Esophagus squamous epithelium (tissue), 5 donors: ENCODE measurements at regions not wholly inside any gene's neighbourhood (a gene's known extent, or its start where the extent isn't known, plus 50 kb on each side); places are given as distances from the start of the nearest gene placed in this dataset.
A peak's percentile ranks its signal among the peaks of the same experiment; 100 is the strongest.

Source experiments
- DNase-seq: peaks from one replicate; lab custom pipeline; 2025; lab: John Stamatoyannopoulos, UW
- H3K27ac ChIP-seq, 4 donors: fragments of 200-600 bp; sonication (generic); one replicate each; pipeline ENCODE4 v1.5.1; 2016 to 2019; ENCODE audit warnings: mild to moderate bottlenecking in 1 of 4
- H3K27me3 ChIP-seq, 4 donors: fragments of 200-600 bp; sonication (generic); 1 replicate in 3 of 4; 2 replicates in 1 of 4; pipeline versions ENCODE4 v1.5.1 to v1.6.0; 2017 to 2021; ENCODE audit warnings: antibody characterized with exemption in 1 of 4
- H3K36me3 ChIP-seq, 3 donors: fragments of 200-600 bp; sonication (generic); one replicate each; pipeline ENCODE4 v1.5.1; 2016 to 2019
- H3K4me1 ChIP-seq, 3 donors: fragments of 200-600 bp; sonication (generic); one replicate each; pipeline ENCODE4 v1.5.1; 2017 to 2019
- H3K4me3 ChIP-seq, 4 donors: fragments of 200-600 bp; sonication (generic); 1 replicate in 3 of 4; 2 replicates in 1 of 4; pipeline ENCODE4 v1.5.1; 2016 to 2019; ENCODE audit warnings: mild to moderate bottlenecking in 2 of 4, moderate library complexity in 1 of 4
- H3K9me3 ChIP-seq, 3 donors: fragments of 200-600 bp; sonication (generic); one replicate each; pipeline ENCODE4 v1.5.1; 2016 to 2019
- CTCF ChIP-seq, 6 experiments: fragments of 450-650 bp in 4 of 6; fragments of 200-600 bp in 2 of 6; sonication (generic) in 2 of 6; IDR thresholded peaks; one replicate each; pipeline ENCODE4 v1.5.1; 2016 to 2019; ENCODE audit warnings: antibody characterized with exemption in 6 of 6, mild to moderate bottlenecking in 4 of 6, moderate library complexity in 4 of 6
- POLR2A ChIP-seq, 4 donors: fragments of 450-650 bp; IDR thresholded peaks; one replicate each; pipeline ENCODE4 v1.6.1; 2017; ENCODE audit warnings: antibody characterized with exemption in 4 of 4, mild to moderate bottlenecking in 4 of 4, moderate library complexity in 3 of 4
- WGBS, 2 donors: methylation state at CpG; one replicate each; pipeline ENCODE4 v1.1.5; 2018; 5-methylcytosine and 5-hydroxymethylcytosine counted together
- intact Hi-C: fragments of 100-400 bp; cut with DNase I; formaldehyde crosslinking; loops from one replicate; pipeline ENCODE4 v1.15.0; 2022
- donor health status: DM: yes; HTN: yes; CAD: no.

- Histone ChIP-seq H3K27me3 (no peaks in the 10 kb centered on the region), H3K9me3 (no peaks in the 10 kb centered on the region), H3K4me1 (no peaks in the 10 kb centered on the region), H3K36me3 (no peaks in the 10 kb centered on the region), H3K27ac (no peak overlapping the region), H3K4me3 (no peak overlapping the region)
- DNase-seq = no peak
- intact Hi-C loops = no loop called here
- 89 to 90% methylated on average over 5 to 9 of the region's 12 CpGs for WGBS, 2 donors
- TF ChIP-seq POLR2A (IDR thresholded peaks at IDR 0.05) = no peak
- no peak for TF ChIP-seq CTCF (IDR thresholded peaks at IDR 0.05)
These were observed 572.4 kb upstream of the NCAM2 start for GRCh38 chr21:20425856-20426255.

GRCh38 chr21:20440338-20440737 is 557.9 kb upstream of the NCAM2 start:
- Histone ChIP-seq H3K4me3 (no peak overlapping the region), H3K9me3 (no peaks in the 10 kb centered on the region), H3K4me1 (no peaks in the 10 kb centered on the region), H3K36me3 (no peaks in the 10 kb centered on the region), H3K27ac (no peak overlapping the region), H3K27me3 (no peaks in the 10 kb centered on the region)
- TF ChIP-seq POLR2A (IDR thresholded peaks at IDR 0.05) (no peak), CTCF (IDR thresholded peaks at IDR 0.05) (no peak)
- intact Hi-C loops = no loop called here
- DNase-seq = no peak
- WGBS, 2 donors = 74 to 81% methylated on average over 5 of the region's 5 CpGs

GRCh38 chr21:20443558-20444155 is 554.6 kb upstream of the NCAM2 start:
- DNase-seq = no peak
- Histone ChIP-seq H3K27me3 (no peaks in the 10 kb centered on the region), H3K36me3 (no peaks in the 10 kb centered on the region), H3K27ac (no peak overlapping the region), H3K4me1 (no peaks in the 10 kb centered on the region), H3K4me3 (no peak overlapping the region), H3K9me3 (no peaks in the 10 kb centered on the region)
- WGBS, 2 donors = 62 to 70% methylated on average over 12 to 13 of the region's 13 CpGs
- intact Hi-C loops = no loop called here
- TF ChIP-seq POLR2A (IDR thresholded peaks at IDR 0.05) (no peak), CTCF (IDR thresholded peaks at IDR 0.05) (peak in 2 of 6 experiments; percentile 22 to 35)

- intact Hi-C loops = no loop called here
- no peak overlapping the region for H3K4me3 ChIP-seq
- TF ChIP-seq CTCF (IDR thresholded peaks at IDR 0.05) (no peak), POLR2A (IDR thresholded peaks at IDR 0.05) (no peak)
- no peak for DNase-seq
- no peaks in the 10 kb centered on the region for H3K4me1 ChIP-seq
- H3K36me3 ChIP-seq = no peaks in the 10 kb centered on the region
- H3K9me3 ChIP-seq = no peaks in the 10 kb centered on the region
- WGBS, 2 donors = 41 to 62% methylated on average over 2 of the region's 2 CpGs
- H3K27me3 ChIP-seq = no peaks in the 10 kb centered on the region
- no peak overlapping the region for H3K27ac ChIP-seq
These were observed 552.2 kb upstream of the NCAM2 start for GRCh38 chr21:20445971-20446370.

GRCh38 chr21:20451046-20451445 is 547.2 kb upstream of the NCAM2 start:
- TF ChIP-seq CTCF (IDR thresholded peaks at IDR 0.05) (no peak), POLR2A (IDR thresholded peaks at IDR 0.05) (no peak)
- WGBS, 2 donors = 31 to 37% methylated on average over 2 of the region's 2 CpGs
- intact Hi-C loops = no loop called here

More at GRCh38 chr21:20451046-20451445, 547.2 kb upstream of the NCAM2 start:
- H3K4me1 ChIP-seq = no peaks in the 10 kb centered on the region
- no peaks in the 10 kb centered on the region for H3K9me3 ChIP-seq
- H3K27me3 ChIP-seq = no peaks in the 10 kb centered on the region
- DNase-seq = no peak
- no peak overlapping the region for H3K4me3 ChIP-seq
- H3K36me3 ChIP-seq = no peaks in the 10 kb centered on the region
- no peak overlapping the region for H3K27ac ChIP-seq
